HG03135 (cell line): ENCODE measurements at regions not wholly inside any gene's neighbourhood (a gene's known extent, or its start where the extent isn't known, plus 50 kb on each side); places are given as distances from the start of the nearest gene placed in this dataset.

Experiments
- ATAC-seq: cut with Tn5 transposase; IDR thresholded peaks from one replicate; pipeline ENCODE4 v1.9.1; 2021; ENCODE audit warnings: mild to moderate bottlenecking, moderate library complexity; ENCODE audit not compliant: unreplicated experiment

GRCh38 chr5:42337607-42338006 is 85.6 kb upstream of the GHR start:
- ATAC-seq, result no peak

- no peak for ATAC-seq
These were observed 85.1 kb upstream of the GHR start for GRCh38 chr5:42338136-42338535.

GRCh38 chr5:42349163-42349562 is 74.1 kb upstream of the GHR start:
- no peak for ATAC-seq

GRCh38 chr5:42351956-42352355 is 71.3 kb upstream of the GHR start:
- no peak for ATAC-seq

- ATAC-seq, result no peak
These were observed 63.2 kb upstream of the GHR start for GRCh38 chr5:42360056-42360455.

- no peak for ATAC-seq
These were observed 62.5 kb upstream of the GHR start for GRCh38 chr5:42360616-42361314.

GRCh38 chr5:42361315-42361688 is 61.9 kb upstream of the GHR start:
- no peak for ATAC-seq

- no peak for ATAC-seq
These were observed 57.2 kb upstream of the GHR start for GRCh38 chr5:42366051-42366450.
